PC-3 (cell line): ENCODE measurements at regions not wholly inside any gene's neighbourhood (a gene's known extent, or its start where the extent isn't known, plus 50 kb on each side); places are given as distances from the start of the nearest gene placed in this dataset.

Source experiments
- ATAC-seq: fragments of 200-7000 bp; cut with Tn5 transposase; 2 replicates; pipeline ENCODE4 v1.9.1; 2020; ENCODE audit warnings: mild to moderate bottlenecking, moderate library complexity
- BruUV-seq: library from RNA; stranded (reverse); fragments of 400-500 nt; replicated peaks from 2 replicates; lab custom pipeline; 2021; lab: Mats Ljungman, UMichigan
- CTCF ChIA-PET: fragments of 300-600 bp; sonication (Branson Sonifier 250); formaldehyde crosslinking; loops from one replicate; lab custom pipeline; 2022; ENCODE audit warnings: antibody characterized with exemption; lab: Charles Lee
- POLR2A ChIA-PET: fragments of 300-600 bp; sonication (Branson Sonifier 250); formaldehyde crosslinking; loops from one replicate; lab custom pipeline; 2022; ENCODE audit warnings: antibody characterized with exemption; ENCODE audit not compliant: unreplicated experiment; lab: Charles Lee
- DNase-seq: peaks from one replicate; pipeline ENCODE4 v3.0.0-alpha.2; 2015
- H2AFZ ChIP-seq: fragments of 300-600 bp; sonication (generic); 2 replicates; pipeline ENCODE4 v1.6.0; 2016; ENCODE audit warnings: antibody characterized with exemption, low read length
- H3F3A ChIP-seq: fragments of 300-600 bp; sonication (generic); one replicate; pipeline ENCODE4 v1.6.0; 2017; ENCODE audit warnings: antibody characterized with exemption, low read length, control low read depth, mild to moderate bottlenecking; ENCODE audit not compliant: unreplicated experiment
- H3K27ac ChIP-seq: fragments of 300-600 bp; sonication (generic); 2 replicates; pipeline ENCODE4 v1.5.1; 2016; ENCODE audit warnings: mild to moderate bottlenecking, low read length
- H3K27me3 ChIP-seq: fragments of 300-600 bp; sonication (generic); 2 replicates; pipeline ENCODE4 v1.6.1; 2016; ENCODE audit warnings: low read length, mixed read lengths
- H3K36me3 ChIP-seq: fragments of 300-600 bp; sonication (generic); 2 replicates; pipeline ENCODE4 v1.6.1; 2016; ENCODE audit warnings: low read depth, mixed run types, low read length, mixed read lengths
- H3K4me1 ChIP-seq: fragments of 300-600 bp; sonication (generic); 2 replicates; pipeline ENCODE4 v1.5.1; 2016; ENCODE audit warnings: low read length; ENCODE audit not compliant: insufficient read depth
- H3K4me2 ChIP-seq: fragments of 300-600 bp; sonication (generic); 2 replicates; pipeline ENCODE4 v1.6.0; 2016; ENCODE audit warnings: low read length
- H3K4me3 ChIP-seq: fragments of 300-600 bp; sonication (generic); 2 replicates; pipeline ENCODE4 v1.5.1; 2016; ENCODE audit warnings: mild to moderate bottlenecking, low read length, mixed read lengths
- H3K79me2 ChIP-seq: fragments of 300-600 bp; sonication (generic); 2 replicates; pipeline ENCODE4 v1.6.1; 2017; ENCODE audit warnings: low read length, mixed read lengths
- H3K9ac ChIP-seq: fragments of 300-600 bp; sonication (generic); 2 replicates; pipeline ENCODE4 v1.6.0; 2016; ENCODE audit warnings: mild to moderate bottlenecking, low read length
- H3K9me2 ChIP-seq: fragments of 300-600 bp; sonication (generic); replicated peaks from 2 replicates; pipeline ENCODE4 v1.6.1; 2016; ENCODE audit warnings: mixed run types, low read length, mixed read lengths
- H3K9me3 ChIP-seq: fragments of 300-600 bp; sonication (generic); 2 replicates; pipeline ENCODE4 v1.6.1; 2016; ENCODE audit warnings: low read length, mixed read lengths
- H4K20me1 ChIP-seq: fragments of 300-600 bp; sonication (generic); 2 replicates; pipeline ENCODE4 v1.6.1; 2016; ENCODE audit warnings: low read length, mixed read lengths
- CTCF ChIP-seq: fragments of 300-600 bp; sonication (generic); conservative IDR thresholded peaks from 2 replicates; pipeline ENCODE4 v1.5.1; 2017; ENCODE audit warnings: antibody characterized with exemption, low read depth, mild to moderate bottlenecking, low read length
- EZH2 ChIP-seq: fragments of 300-600 bp; sonication (generic); IDR thresholded peaks from one replicate; pipeline ENCODE4 v1.6.1; 2017; ENCODE audit warnings: antibody characterized with exemption, mild to moderate bottlenecking, low read length; ENCODE audit not compliant: unreplicated experiment
- EZH2phosphoT487 ChIP-seq: fragments of 300-600 bp; sonication (generic); IDR thresholded peaks from 2 replicates; pipeline ENCODE4 v1.6.1; 2018; ENCODE audit warnings: mild to moderate bottlenecking, antibody characterized with exemption, low read length, borderline replicate concordance
- intact Hi-C: fragments of 100-400 bp; cut with micrococcal nuclease; formaldehyde crosslinking; loops from 2 replicates; pipeline ENCODE4 v1.9.0; 2023

DNA sequence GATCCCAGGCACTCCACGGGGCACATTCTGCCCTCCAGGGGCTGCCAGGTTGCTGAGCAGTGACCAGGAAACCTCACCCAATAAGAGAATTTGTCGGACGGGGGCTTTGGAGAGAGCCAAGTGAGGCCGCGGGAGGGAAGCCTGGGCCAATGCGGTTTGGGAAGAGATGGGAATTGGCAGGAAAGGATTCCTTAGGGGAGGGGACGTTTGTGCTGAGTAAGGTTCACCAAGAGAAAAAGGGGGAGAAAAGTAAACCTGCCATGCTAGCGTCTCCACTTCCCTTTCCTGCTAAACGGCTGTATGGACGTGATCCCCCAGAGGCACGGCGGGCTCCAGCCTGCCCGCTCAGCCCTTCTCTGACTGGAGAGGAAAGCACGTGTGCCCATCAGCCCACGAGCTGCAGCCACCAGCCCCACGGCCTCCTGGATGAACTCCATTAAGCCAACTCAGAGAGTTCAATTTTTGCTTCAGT, 194.4 kb upstream of the ID2 start:
- Histone ChIP-seq H3K9me2 (no peaks in the 10 kb centered on the region), H3K4me2 (no peak overlapping the region), H4K20me1 (no peaks in the 10 kb centered on the region), H3K36me3 (no peaks in the 10 kb centered on the region), H3K27me3 (no peaks in the 10 kb centered on the region), H3K9ac (no peak overlapping the region), H3K79me2 (no peaks in the 10 kb centered on the region), H3K4me3 (no peak overlapping the region), H3K27ac (no peak overlapping the region), H3K4me1 (no peaks in the 10 kb centered on the region), H3K9me3 (no peaks in the 10 kb centered on the region), H2AFZ (no peak overlapping the region), H3F3A (no peaks in the 10 kb centered on the region)
- DNase-seq (no peak), ATAC-seq (no peak)
- ChIA-PET CTCF (no interaction called here), POLR2A (no interaction called here)
- intact Hi-C loops = no loop called here
- no peak for TF ChIP-seq EZH2phosphoT487
- no peak for TF ChIP-seq EZH2
- no peak for TF ChIP-seq CTCF
- no TSS peak for BruUV-seq

DNA sequence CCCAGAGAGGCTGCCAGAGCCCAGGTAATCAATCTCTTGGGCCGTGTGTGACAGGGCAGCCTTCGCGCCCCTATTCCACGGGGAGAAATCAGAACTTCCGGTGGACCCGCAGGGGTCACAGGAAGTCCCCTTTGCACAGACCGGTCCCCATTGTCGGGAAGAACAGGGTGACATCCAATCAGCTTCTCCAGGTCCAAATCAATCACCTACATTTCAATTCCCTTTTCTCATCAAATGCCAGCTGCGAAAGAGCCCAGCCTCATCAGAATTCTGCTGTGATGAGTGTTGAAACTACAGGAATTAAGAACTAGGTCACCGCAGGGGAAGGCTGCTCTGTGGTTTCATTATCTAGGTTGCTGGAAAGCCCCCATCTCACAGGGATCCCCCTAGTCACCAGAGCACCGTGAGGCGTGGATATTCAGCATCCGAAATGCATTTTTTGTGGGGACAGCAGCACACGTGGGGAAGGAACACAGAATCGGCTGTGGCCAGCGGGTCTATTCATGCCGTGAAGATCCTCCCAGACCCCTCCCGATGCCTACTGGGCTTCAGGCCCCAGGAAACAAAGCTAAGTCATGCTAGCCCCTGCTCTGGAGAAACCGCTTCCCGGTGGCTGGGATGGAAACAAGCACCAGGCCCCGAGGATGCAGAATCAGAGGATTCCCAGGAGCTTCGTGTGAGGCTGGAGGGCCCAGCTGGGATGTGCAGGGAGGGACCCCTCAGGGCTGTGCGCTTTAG, 193.7 kb upstream of the ID2 start:
- ChIA-PET POLR2A (no interaction called here), CTCF (no interaction called here)
- no peak overlapping the region for H2AFZ ChIP-seq
- intact Hi-C loops = no loop called here
- H3K9me3 ChIP-seq = no peaks in the 10 kb centered on the region
- ATAC-seq (no peak), DNase-seq (no peak)
- H3K4me2 ChIP-seq = no peak overlapping the region
- BruUV-seq = no TSS peak
- H3K36me3 ChIP-seq = no peaks in the 10 kb centered on the region
- H3F3A ChIP-seq = no peaks in the 10 kb centered on the region
- H3K4me3 ChIP-seq = no peak overlapping the region
- no peaks in the 10 kb centered on the region for H3K79me2 ChIP-seq
- H3K9ac ChIP-seq = no peak overlapping the region
- H3K27me3 ChIP-seq = no peaks in the 10 kb centered on the region
- no peaks in the 10 kb centered on the region for H4K20me1 ChIP-seq
- TF ChIP-seq EZH2 (no peak), EZH2phosphoT487 (no peak), CTCF (no peak)
- H3K27ac ChIP-seq = no peak overlapping the region
- peaks cover 4% of the 10 kb centered on the region for H3K4me1 ChIP-seq
- H3K9me2 ChIP-seq = no peaks in the 10 kb centered on the region

DNA sequence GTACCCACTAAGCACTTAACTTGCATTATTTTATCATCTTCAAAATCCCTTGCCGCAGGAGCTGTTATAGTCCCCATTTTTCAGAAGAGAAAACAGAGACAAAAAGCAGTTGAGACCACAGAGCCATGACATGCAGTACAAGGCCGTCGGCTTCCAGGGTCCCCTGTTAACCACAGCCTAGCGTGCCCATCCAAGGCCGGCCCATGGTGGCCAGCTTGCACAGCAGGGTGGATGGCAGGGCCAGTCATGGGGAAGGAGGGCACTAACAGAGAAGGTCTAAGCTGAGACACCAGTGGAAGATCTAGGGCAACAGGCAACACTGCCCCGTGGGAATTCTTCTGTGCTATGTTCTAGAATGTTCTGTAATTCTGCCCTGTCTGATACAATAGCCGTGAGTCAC, 192.6 kb upstream of the ID2 start:
- no peaks in the 10 kb centered on the region for H3K9me3 ChIP-seq
- H3F3A ChIP-seq = no peaks in the 10 kb centered on the region
- POLR2A ChIA-PET = no interaction called here
- ATAC-seq = no peak
- DNase-seq = no peak
- no peak overlapping the region for H2AFZ ChIP-seq
- no peaks in the 10 kb centered on the region for H3K79me2 ChIP-seq
- TF ChIP-seq EZH2 = no peak
- TF ChIP-seq EZH2phosphoT487 = no peak
- H3K9ac ChIP-seq = no peak overlapping the region
- intact Hi-C loops = no loop called here
- H3K9me2 ChIP-seq = no peaks in the 10 kb centered on the region
- H3K4me1 ChIP-seq = peaks cover 14% of the 10 kb centered on the region
- BruUV-seq = no TSS peak
- no peaks in the 10 kb centered on the region for H3K36me3 ChIP-seq
- no peak overlapping the region for H3K4me2 ChIP-seq
- no peaks in the 10 kb centered on the region for H3K27me3 ChIP-seq
- CTCF ChIA-PET = no interaction called here
- H3K27ac ChIP-seq = no peak overlapping the region
- H3K4me3 ChIP-seq = no peak overlapping the region
- H4K20me1 ChIP-seq = no peaks in the 10 kb centered on the region
